ENCODE measurements at regions not wholly inside any gene's neighbourhood (a gene's known extent, or its start where the extent isn't known, plus 50 kb on each side); places are given as distances from the start of the nearest gene placed in this dataset.

DNA sequence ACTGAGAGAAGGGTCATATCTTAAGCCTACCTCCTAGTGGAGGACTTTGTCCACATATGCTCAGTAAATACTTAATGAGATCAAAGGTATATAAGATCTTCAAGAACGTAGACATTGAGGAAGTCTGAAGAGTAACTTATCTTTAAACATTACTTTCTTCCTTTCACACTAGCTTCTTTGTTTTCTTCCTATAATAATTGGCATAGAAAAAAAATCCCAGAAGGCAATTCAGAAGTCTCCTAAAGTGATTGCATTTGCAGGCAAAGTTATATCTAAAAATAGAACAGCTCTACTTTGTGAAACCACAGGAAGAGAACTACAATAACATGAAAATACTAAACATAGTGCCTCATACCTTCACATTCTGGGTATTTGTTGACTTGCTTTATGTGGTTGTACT lies 150.4 kb downstream of the PPP1R3A start:
- H3K27me3 ChIP-seq (replicated peaks in 1 of 2; ENCODE audit: control insufficient read depth in 2 of 2, insufficient read depth in 2 of 2, low read length in 1 of 2): no peaks in the 10 kb centered on the region
- 0% methylated on average over 1 of the region's 1 CpG for WGBS (ENCODE audit: insufficient coverage, insufficient replicate concordance, low lambda C conversion rate, missing lambda C conversion rate)
- no peaks in the 10 kb centered on the region for H3K9me3 ChIP-seq (replicated peaks; ENCODE audit: control insufficient read depth, insufficient read depth, low read length)
- no peak overlapping the region for H3K4me2 ChIP-seq (ENCODE audit: control insufficient read depth, insufficient read depth)
- no peak for TF ChIP-seq CHD1 (IDR thresholded peaks at IDR 0.05; ENCODE audit: low read depth, low read length)
- TF ChIP-seq SREBF2 (IDR thresholded peaks at IDR 0.05; ENCODE audit: low read length): no peak
- no peak for TF ChIP-seq TARDBP (IDR thresholded peaks at IDR 0.05; ENCODE audit: borderline replicate concordance)
- TF ChIP-seq, protein P1, sequence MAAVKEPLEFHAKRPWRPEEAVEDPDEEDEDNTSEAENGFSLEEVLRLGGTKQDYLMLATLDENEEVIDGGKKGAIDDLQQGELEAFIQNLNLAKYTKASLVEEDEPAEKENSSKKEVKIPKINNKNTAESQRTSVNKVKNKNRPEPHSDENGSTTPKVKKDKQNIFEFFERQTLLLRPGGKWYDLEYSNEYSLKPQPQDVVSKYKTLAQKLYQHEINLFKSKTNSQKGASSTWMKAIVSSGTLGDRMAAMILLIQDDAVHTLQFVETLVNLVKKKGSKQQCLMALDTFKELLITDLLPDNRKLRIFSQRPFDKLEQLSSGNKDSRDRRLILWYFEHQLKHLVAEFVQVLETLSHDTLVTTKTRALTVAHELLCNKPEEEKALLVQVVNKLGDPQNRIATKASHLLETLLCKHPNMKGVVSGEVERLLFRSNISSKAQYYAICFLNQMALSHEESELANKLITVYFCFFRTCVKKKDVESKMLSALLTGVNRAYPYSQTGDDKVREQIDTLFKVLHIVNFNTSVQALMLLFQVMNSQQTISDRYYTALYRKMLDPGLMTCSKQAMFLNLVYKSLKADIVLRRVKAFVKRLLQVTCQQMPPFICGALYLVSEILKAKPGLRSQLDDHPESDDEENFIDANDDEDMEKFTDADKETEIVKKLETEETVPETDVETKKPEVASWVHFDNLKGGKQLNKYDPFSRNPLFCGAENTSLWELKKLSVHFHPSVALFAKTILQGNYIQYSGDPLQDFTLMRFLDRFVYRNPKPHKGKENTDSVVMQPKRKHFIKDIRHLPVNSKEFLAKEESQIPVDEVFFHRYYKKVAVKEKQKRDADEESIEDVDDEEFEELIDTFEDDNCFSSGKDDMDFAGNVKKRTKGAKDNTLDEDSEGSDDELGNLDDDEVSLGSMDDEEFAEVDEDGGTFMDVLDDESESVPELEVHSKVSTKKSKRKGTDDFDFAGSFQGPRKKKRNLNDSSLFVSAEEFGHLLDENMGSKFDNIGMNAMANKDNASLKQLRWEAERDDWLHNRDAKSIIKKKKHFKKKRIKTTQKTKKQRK (IDR thresholded peaks at IDR 0.05; ENCODE audit: low read depth, low read length): no peak
- no peak for TF ChIP-seq GABPA (IDR thresholded peaks at IDR 0.05; ENCODE audit: low read depth)
- TF ChIP-seq, protein P2, sequence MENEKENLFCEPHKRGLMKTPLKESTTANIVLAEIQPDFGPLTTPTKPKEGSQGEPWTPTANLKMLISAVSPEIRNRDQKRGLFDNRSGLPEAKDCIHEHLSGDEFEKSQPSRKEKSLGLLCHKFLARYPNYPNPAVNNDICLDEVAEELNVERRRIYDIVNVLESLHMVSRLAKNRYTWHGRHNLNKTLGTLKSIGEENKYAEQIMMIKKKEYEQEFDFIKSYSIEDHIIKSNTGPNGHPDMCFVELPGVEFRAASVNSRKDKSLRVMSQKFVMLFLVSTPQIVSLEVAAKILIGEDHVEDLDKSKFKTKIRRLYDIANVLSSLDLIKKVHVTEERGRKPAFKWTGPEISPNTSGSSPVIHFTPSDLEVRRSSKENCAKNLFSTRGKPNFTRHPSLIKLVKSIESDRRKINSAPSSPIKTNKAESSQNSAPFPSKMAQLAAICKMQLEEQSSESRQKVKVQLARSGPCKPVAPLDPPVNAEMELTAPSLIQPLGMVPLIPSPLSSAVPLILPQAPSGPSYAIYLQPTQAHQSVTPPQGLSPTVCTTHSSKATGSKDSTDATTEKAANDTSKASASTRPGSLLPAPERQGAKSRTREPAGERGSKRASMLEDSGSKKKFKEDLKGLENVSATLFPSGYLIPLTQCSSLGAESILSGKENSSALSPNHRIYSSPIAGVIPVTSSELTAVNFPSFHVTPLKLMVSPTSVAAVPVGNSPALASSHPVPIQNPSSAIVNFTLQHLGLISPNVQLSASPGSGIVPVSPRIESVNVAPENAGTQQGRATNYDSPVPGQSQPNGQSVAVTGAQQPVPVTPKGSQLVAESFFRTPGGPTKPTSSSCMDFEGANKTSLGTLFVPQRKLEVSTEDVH (IDR thresholded peaks at IDR 0.05; ENCODE audit: low read depth, partially characterized antibody): no peak
- no peak for TF ChIP-seq RUNX3 (IDR thresholded peaks at IDR 0.05; ENCODE audit: low read length)
- TF ChIP-seq PAX5 (IDR thresholded peaks at IDR 0.05; ENCODE audit: borderline replicate concordance, low read depth, low read length): no peak
- TF ChIP-seq POLR2AphosphoS2 (IDR thresholded peaks at IDR 0.05; ENCODE audit: low read depth, low read length): no peak
- TF ChIP-seq, protein P3, sequence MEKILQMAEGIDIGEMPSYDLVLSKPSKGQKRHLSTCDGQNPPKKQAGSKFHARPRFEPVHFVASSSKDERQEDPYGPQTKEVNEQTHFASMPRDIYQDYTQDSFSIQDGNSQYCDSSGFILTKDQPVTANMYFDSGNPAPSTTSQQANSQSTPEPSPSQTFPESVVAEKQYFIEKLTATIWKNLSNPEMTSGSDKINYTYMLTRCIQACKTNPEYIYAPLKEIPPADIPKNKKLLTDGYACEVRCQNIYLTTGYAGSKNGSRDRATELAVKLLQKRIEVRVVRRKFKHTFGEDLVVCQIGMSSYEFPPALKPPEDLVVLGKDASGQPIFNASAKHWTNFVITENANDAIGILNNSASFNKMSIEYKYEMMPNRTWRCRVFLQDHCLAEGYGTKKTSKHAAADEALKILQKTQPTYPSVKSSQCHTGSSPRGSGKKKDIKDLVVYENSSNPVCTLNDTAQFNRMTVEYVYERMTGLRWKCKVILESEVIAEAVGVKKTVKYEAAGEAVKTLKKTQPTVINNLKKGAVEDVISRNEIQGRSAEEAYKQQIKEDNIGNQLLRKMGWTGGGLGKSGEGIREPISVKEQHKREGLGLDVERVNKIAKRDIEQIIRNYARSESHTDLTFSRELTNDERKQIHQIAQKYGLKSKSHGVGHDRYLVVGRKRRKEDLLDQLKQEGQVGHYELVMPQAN (conservative IDR thresholded peaks at IDR 0.05): no peak
- TF ChIP-seq RELA (IDR thresholded peaks at IDR 0.05; ENCODE audit: borderline replicate concordance, partially characterized antibody): no peak
- TF ChIP-seq SREBF1 (IDR thresholded peaks at IDR 0.05; ENCODE audit: low read length): no peak
- TF ChIP-seq CREM (IDR thresholded peaks at IDR 0.05; ENCODE audit: low read depth): no peak
- TF ChIP-seq NFIC (IDR thresholded peaks at IDR 0.05; ENCODE audit: low read depth, low read length): no peak
- TF ChIP-seq HDGF (IDR thresholded peaks at IDR 0.05): no peak
- TF ChIP-seq, protein P4, sequence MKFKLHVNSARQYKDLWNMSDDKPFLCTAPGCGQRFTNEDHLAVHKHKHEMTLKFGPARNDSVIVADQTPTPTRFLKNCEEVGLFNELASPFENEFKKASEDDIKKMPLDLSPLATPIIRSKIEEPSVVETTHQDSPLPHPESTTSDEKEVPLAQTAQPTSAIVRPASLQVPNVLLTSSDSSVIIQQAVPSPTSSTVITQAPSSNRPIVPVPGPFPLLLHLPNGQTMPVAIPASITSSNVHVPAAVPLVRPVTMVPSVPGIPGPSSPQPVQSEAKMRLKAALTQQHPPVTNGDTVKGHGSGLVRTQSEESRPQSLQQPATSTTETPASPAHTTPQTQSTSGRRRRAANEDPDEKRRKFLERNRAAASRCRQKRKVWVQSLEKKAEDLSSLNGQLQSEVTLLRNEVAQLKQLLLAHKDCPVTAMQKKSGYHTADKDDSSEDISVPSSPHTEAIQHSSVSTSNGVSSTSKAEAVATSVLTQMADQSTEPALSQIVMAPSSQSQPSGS (IDR thresholded peaks at IDR 0.05; ENCODE audit: low read length): no peak
- TF ChIP-seq JUNB (IDR thresholded peaks at IDR 0.05): no peak
- H3K9ac ChIP-seq (ENCODE audit: control insufficient read depth, insufficient read depth, low read length): no peak overlapping the region
- ChIA-PET RAD21 (ENCODE audit: unreplicated experiment) (no interaction called here), SMC1A (ENCODE audit: uncharacterized antibody, unreplicated experiment) (interaction anchor here (0.7 to 1.1 kb wide), 2 partner anchors 14 to 563 kb away, joined by 3 read pairs; no protein-coding TSS in a partner anchor), CTCF (interaction anchor here (0.9 kb wide), 1 partner anchor 28 kb away, joined by 3 read pairs; no protein-coding TSS in a partner anchor), POLR2A (no interaction called here)
- H4K20me1 ChIP-seq (ENCODE audit: control insufficient read depth, insufficient read depth): no peaks in the 10 kb centered on the region
- no peak overlapping the region for H3K4me3 ChIP-seq
- no peaks in the 10 kb centered on the region for H3K79me2 ChIP-seq (ENCODE audit: control insufficient read depth, insufficient read depth, low read length)
- no peak overlapping the region for H2AFZ ChIP-seq (ENCODE audit: control insufficient read depth, low read depth, low read length)
- H3K4me1 ChIP-seq (ENCODE audit: control insufficient read depth, insufficient read depth, low read length): no peaks in the 10 kb centered on the region
- H3K36me3 ChIP-seq (ENCODE audit: control insufficient read depth in 2 of 2, insufficient read depth in 2 of 2, low read length in 1 of 2): no peaks in the 10 kb centered on the region
- BruUV-seq (replicated peaks): no TSS peak
- no peak overlapping the region for H3K27ac ChIP-seq (ENCODE audit: control insufficient read depth, insufficient read depth)
- intact Hi-C loops (cut with micrococcal nuclease; ENCODE audit: unreplicated experiment) (no loop called here), in situ Hi-C loops (cut with MboI) (no loop called here)
- ATAC-seq: no peak
- no peak for FAIRE-seq
- DNase-seq (ENCODE audit: low read depth, low spot score): no peak
